Mucosa of descending colon (tissue), 3 donors: ENCODE measurements at regions not wholly inside any gene's neighbourhood (a gene's known extent, or its start where the extent isn't known, plus 50 kb on each side); places are given as distances from the start of the nearest gene placed in this dataset.

Source experiments
- ATAC-seq: fragments of 200-7000 bp; cut with Tn5 transposase; one replicate; pipeline ENCODE4 v1.9.1; 2020; ENCODE audit warnings: mild to moderate bottlenecking, moderate library complexity
- DNase-seq, 3 donors: peaks; one replicate each; pipeline ENCODE4 v3.0.0-alpha.2; 2020
- H3K36me3 ChIP-seq: fragments of 200-600 bp; one replicate; pipeline ENCODE4 v1.8.0; 2021; ENCODE audit warnings: low read depth, mild to moderate bottlenecking
- H3K4me1 ChIP-seq: fragments of 200-600 bp; one replicate; pipeline ENCODE4 v1.8.0; 2021; ENCODE audit warnings: low read depth, mild to moderate bottlenecking
- H3K4me3 ChIP-seq: fragments of 200-600 bp; one replicate; pipeline ENCODE4 v1.8.0; 2021; ENCODE audit warnings: mild to moderate bottlenecking
- H3K9me3 ChIP-seq: fragments of 200-600 bp; one replicate; pipeline ENCODE4 v1.8.0; 2021; ENCODE audit warnings: mild to moderate bottlenecking
- intact Hi-C, 2 donors: fragments of 100-400 bp; cut with DNase I in 1 of 2; cut with micrococcal nuclease in 1 of 2; formaldehyde crosslinking; loops; one replicate each; pipeline versions ENCODE4 v1.11.0 to v1.11.1; 2022; cut with DNase I, micrococcal nuclease
- TF ChIP-seq, protein P1 (sequence below): fragments of 200-600 bp; IDR thresholded peaks from one replicate; pipeline ENCODE4 v1.8.0; 2022; ENCODE audit warnings: antibody characterized with exemption, mild to moderate bottlenecking
- donor health status: DM: no; HTN: no; CAD: no; lungs with moderate emphysema.
- donor health status: DM: no; HTN: no; CAD: no.
- donor health status: DM: no; HTN: yes; CAD: no.

- DNase-seq: no peak
- Histone ChIP-seq H3K36me3 (no peaks in the 10 kb centered on the region), H3K4me1 (no peaks in the 10 kb centered on the region), H3K4me3 (no peak overlapping the region), H3K9me3 (no peaks in the 10 kb centered on the region)
- ATAC-seq: no peak
- intact Hi-C loops: no loop called here
- TF ChIP-seq, protein P1, sequence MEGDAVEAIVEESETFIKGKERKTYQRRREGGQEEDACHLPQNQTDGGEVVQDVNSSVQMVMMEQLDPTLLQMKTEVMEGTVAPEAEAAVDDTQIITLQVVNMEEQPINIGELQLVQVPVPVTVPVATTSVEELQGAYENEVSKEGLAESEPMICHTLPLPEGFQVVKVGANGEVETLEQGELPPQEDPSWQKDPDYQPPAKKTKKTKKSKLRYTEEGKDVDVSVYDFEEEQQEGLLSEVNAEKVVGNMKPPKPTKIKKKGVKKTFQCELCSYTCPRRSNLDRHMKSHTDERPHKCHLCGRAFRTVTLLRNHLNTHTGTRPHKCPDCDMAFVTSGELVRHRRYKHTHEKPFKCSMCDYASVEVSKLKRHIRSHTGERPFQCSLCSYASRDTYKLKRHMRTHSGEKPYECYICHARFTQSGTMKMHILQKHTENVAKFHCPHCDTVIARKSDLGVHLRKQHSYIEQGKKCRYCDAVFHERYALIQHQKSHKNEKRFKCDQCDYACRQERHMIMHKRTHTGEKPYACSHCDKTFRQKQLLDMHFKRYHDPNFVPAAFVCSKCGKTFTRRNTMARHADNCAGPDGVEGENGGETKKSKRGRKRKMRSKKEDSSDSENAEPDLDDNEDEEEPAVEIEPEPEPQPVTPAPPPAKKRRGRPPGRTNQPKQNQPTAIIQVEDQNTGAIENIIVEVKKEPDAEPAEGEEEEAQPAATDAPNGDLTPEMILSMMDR: no peak
These were observed 413.3 kb downstream of the SFMBT2 start for GRCh38 chr10:6997509-6997908.

GRCh38 chr10:6996431-6996830, 414.4 kb downstream of the SFMBT2 start:
- intact Hi-C loops: no loop called here
- no peak for DNase-seq
- no peaks in the 10 kb centered on the region for H3K36me3 ChIP-seq
- no peaks in the 10 kb centered on the region for H3K9me3 ChIP-seq
- no peak overlapping the region for H3K4me3 ChIP-seq
- H3K4me1 ChIP-seq: no peaks in the 10 kb centered on the region
- ATAC-seq: no peak
- TF ChIP-seq, protein P1: no peak

GRCh38 chr10:6995831-6996230, 415.0 kb downstream of the SFMBT2 start:
- H3K9me3 ChIP-seq: no peaks in the 10 kb centered on the region
- DNase-seq (no peak), ATAC-seq (no peak)
- TF ChIP-seq, protein P1: no peak
- no peak overlapping the region for H3K4me3 ChIP-seq
- H3K36me3 ChIP-seq: no peaks in the 10 kb centered on the region
- no peaks in the 10 kb centered on the region for H3K4me1 ChIP-seq
- intact Hi-C loops: no loop called here

DNA sequence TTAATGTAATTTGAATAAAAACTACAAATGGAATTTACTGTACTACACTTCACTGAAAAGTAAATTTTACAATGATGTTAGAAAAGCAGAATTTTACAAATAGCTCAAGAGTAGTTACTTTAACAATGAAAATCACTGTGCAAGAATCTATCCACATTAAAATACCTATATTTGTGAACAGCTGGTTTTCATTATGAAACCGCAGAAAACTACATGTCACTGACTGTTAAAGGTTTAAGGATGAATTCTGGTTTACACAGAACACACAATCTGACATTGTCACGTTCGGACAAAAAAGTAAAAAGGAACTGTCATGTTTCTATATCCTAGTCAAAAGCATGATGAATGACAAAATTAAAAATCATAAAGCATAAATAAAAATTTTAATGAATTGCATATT, 415.3 kb upstream of the PRKCQ start:
- TF ChIP-seq, protein P1: no peak
- intact Hi-C loops: no loop called here
- Histone ChIP-seq H3K4me1 (no peaks in the 10 kb centered on the region), H3K4me3 (no peak overlapping the region), H3K36me3 (no peaks in the 10 kb centered on the region), H3K9me3 (no peaks in the 10 kb centered on the region)
- no peak for ATAC-seq
- no peak for DNase-seq

- intact Hi-C loops: no loop called here
- Histone ChIP-seq H3K4me3 (no peak overlapping the region), H3K9me3 (no peaks in the 10 kb centered on the region), H3K36me3 (no peaks in the 10 kb centered on the region), H3K4me1 (no peaks in the 10 kb centered on the region)
- no peak for DNase-seq
- TF ChIP-seq, protein P1: no peak
- no peak for ATAC-seq
These were observed 410.8 kb upstream of the PRKCQ start for GRCh38 chr10:6990891-6991290.

DNA sequence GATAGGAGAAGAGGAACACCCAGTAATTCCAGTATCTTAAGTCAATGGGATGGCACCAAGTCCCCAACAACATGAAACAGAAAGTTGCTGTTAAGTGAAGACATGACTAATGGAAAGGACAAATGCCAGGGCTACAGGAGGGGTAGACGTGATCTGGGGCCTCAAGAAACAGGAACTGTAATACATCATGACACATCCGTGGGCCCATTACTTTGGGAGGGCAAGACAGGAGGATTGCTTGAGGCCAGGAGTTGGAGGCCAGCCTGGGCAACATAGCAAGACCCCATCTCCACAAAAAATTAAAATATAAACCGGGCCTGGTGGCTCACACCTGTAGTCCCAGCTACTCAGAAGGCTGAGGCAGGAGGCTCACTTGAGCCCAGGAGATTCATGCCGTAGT, 408.6 kb upstream of the PRKCQ start:
- DNase-seq (no peak), ATAC-seq (no peak)
- Histone ChIP-seq H3K4me3 (no peak overlapping the region), H3K4me1 (no peaks in the 10 kb centered on the region), H3K9me3 (no peaks in the 10 kb centered on the region), H3K36me3 (no peaks in the 10 kb centered on the region)
- TF ChIP-seq, protein P1: no peak
- intact Hi-C loops: no loop called here
